GM19043 (cell line): ENCODE measurements at regions not wholly inside any gene's neighbourhood (a gene's known extent, or its start where the extent isn't known, plus 50 kb on each side); places are given as distances from the start of the nearest gene placed in this dataset.

ENCODE experiments used
- ATAC-seq: cut with Tn5 transposase; IDR thresholded peaks from one replicate; pipeline ENCODE4 v1.9.1; 2021; ENCODE audit warnings: low read depth; ENCODE audit not compliant: unreplicated experiment

DNA sequence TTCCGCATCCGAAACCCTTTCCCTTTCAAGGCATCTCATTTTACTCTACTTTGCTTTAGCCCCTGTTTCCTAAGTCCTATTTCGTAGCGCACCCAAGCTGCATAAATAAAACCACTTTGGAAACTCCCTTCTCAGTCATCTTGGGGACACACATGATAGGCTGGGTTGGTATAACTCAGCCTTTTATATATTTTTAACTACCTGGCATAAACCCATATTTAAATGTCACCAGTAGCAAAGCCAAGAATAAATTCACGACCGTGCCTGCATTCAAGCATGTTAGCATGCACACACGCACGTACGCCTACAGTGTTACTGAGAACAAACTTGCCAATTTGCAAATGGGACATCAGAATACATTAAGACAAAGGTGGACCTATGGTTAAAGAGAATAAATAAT lies 564.7 kb upstream of the PIK3C3 start:
- no peak for ATAC-seq

DNA sequence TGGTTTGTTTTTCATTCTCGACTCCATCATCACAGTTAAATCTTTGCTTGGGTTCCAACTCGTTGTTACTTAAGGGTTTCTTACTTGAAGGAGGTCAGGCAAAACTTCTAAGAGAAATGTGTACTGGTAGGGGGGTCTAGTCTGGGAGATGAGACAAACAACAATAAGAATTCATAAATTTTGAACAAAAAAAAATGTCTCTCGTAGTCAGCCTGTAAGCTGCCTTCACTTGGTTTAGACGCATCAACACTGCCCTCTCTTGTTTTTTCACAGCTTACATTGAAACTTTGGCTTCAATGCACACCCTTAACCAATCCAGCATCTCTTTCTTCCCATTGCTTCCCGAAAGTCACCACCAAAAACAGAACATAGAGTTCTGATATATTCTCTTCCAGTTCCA lies 576.4 kb upstream of the PIK3C3 start:
- ATAC-seq = no peak

DNA sequence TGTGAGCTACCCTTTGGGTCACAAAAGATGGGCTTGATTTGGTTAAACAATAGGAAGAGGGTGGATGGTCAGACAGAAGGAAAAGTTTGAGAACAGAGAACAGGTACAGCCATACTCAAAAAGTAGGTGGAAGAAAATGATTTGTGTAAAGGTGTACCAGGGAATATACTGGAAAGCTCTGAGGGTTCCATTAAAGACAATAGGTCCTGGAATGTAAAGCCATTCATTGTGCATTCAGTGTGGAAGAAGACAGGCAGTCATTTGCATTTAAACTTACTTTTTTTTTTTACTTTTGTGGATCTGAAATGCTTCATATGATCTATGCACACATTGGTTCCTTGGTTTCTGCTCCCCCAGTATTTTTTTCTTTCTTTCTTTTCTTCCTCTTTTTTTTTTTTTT lies 581.4 kb upstream of the PIK3C3 start:
- ATAC-seq = no peak

DNA sequence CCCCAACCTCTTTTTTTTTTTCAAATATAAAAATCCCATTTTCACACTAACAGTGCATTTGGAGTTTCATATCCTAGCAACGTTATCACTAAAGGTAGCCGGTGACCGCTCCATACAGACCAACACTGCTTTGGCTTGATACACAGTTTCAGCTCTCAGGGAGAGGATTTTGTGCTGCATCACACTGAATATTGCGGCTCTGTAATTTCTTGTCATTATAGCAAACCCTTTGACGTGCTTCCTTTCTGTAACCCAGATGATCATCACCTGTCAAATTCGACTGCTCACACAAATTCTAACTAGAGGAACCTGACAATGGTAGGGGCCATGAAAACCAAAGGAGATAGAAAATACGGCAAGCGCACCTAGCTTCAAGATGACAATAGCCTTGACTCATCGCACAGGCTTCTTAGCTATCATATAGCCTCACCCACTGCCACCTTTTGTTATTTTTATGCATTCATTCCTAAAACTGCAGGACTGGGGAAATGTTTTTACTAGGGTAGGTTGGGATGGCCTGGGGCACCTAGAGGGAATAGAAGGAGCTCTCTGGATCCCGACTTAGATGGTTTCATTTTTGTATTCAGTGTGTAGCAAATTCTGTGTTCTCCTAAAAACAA lies 582.9 kb upstream of the PIK3C3 start:
- no peak for ATAC-seq

DNA sequence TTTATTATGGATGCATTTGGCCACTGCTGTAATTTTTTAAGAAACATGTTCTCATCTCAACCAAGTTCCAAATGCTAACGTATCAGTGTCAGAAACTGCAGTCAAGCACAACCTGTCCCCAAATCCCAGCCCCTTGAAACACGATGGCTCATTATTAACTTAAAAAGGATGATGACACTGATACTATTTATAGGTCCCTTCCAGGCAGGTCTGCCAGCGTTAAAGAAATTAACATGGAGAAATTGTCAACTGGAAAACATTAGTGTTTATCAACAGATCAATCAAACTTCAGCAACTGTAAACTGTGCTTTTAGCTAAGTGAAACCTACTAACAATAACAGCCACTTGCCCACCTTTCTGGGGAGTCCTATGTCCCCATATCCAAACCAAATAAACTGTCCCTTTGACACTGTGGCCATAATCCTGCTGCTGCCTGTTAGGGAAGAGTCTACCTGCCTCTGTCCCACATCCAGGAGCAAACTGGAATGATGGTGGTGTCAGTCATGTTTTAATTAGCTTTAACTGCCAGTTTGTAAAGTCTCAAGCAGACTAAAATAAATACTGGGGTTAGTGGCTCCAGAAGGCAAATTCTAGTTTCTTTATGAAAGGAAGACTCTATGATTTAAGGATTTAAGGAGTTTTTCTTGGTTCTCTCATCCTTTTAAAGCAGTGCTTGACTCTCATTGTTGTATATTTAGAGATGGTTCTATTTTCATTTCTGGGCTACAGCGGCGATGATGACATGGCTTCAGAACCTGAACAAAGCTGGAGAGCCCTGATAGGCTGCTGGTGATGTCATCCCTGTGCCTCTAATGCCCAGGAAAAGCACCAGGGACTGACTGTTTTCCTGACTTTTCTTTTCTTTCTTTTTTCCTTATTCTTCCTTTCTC lies 583.6 kb upstream of the PIK3C3 start:
- ATAC-seq = no peak

DNA sequence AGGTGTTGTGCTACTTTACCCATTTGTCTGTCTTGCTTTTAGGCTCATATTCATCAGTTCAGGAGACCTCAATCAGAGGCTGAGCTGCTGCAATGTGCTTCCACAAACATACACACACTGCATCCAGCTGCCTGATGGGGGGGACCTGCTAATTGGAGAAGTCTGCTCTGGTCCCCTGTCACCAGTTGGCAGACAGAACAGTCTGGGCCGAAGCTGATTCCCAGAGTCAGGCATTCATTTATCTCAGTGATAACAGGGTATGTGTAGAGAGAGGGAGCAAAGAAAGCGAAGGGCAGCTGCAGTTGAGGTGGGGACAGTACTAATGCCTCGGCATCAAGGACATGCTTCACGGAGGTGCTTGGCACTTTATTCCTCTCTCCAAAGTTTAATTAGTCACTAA lies 584.3 kb upstream of the PIK3C3 start:
- ATAC-seq = no peak

DNA sequence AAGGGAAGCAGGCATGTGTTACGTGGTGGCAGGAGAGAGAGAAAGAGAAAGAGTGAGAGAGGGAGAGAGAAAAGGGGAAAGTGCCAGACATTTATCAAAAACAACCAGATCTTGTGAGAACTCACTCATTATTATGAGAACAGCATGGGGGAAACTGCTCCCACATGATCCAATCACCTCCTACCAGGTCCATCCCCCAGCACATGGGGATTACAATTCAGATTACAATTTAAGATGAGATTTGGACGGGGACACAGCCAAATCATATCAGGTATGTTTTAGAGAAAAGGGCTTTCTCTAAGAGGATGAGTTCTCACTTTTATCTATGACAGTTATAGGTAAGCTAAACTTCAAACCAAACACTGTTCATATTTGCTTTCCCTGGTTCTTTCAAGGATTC lies 597.3 kb upstream of the PIK3C3 start:
- ATAC-seq = no peak

DNA sequence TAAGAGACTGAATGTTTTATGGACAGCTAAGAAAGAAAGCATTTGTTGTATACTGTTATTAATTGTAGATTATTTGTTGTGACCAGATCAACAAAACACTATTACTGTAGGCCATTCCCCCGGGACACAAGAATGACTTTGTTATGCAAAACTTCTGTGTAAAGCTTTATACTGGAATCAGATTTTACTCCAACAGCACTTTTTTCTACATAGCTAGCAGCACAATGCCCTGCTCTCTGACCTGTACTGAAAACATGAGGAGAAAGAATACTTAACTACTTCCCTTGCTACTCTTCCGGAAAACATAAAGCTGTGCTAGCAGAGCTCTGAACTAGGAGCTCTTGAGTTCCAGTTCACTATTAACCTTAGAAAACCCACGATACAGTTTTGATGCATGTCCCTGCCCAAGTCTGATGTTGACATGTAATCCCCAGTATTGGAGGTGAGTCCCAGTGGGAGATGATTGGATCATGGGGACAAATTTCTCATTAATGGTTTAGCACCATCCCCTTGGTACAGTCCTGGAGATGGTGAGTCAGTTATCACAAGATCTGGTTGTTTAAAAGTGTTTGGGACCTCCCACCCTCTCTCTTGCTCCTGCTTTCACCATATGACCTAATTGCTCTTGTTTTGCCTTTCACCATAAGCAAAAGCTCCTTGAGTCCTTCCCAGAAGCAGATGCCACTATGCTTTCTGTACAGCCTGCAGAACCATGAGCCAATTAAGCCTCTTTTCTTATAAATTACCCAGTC lies 601.1 kb upstream of the PIK3C3 start:
- ATAC-seq = no peak

DNA sequence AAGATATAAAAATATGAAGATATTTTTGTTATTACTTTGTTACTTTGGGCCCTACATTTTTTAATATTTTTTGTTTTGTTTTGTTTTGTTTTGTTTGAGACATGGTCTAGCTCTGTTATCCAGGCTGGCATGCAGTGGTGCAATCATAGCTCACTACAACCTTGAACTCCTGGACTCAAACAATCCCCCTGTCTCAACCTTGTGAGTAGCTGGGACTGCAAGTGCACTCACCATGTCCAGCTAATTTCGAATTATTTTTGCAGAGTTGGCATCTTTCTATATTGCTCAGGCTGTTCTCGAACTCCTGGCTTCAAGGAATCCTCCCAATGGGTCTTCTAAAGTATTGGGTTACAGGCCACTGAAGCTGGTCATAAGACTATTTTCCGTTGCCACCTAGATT lies 603.6 kb upstream of the PIK3C3 start:
- ATAC-seq = no peak

DNA sequence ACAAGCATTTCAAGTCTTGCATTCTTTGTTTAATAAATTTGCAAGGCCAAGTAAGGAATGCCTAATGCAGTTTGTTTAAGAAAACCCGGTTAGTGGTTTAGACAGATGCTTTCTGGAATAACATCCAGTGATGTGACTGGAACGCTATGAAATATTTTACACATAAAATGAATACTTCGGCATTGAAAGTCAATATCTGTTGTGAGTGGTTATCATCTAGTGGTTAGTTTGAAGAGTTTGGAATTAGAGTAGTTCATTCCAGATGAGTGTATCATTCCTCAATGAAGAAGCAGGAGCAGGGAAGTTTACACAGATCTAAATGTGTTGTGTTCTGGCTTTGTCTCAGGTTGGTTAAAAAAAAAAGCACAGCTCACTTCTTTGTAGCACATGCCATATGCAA lies 608.0 kb upstream of the PIK3C3 start:
- ATAC-seq = no peak

DNA sequence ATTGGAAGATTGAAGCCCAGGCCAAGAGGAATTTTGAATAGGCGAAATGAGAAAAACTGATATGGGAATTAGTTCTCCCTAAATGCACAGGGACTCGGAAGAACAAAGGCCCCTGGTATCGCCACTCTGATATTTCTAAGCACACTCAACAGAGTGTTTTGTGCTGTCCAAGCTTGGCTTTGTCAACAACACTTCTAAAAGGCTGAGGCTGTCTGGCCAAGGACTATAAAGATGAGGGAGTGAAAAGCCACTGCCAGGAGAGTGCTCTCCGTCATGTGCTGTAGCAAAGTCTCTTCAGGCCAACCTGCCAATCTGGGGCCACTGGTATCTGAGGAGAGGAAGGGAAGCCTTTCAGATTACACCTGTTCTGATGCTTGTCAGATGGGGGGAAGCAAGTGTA lies 611.2 kb upstream of the PIK3C3 start:
- ATAC-seq = no peak

DNA sequence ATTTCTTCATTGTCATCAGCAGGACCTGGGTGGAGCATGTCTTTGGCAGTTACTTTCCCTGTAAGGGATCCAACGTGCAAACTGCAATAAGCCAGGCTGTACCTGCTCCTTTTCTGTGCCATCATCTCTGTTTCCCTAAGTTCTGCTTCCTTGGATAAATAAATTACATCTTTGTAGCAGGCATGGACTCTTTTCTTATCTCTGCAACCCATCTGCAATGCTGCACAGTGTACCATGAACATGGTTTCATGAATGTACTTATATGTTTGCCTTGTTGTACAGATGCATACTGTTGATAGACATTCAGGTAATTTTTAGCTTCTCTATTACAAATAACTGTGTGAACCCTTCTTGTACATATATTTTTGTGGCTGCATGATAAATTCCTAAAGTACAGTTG lies 616.7 kb upstream of the PIK3C3 start:
- ATAC-seq = no peak

DNA sequence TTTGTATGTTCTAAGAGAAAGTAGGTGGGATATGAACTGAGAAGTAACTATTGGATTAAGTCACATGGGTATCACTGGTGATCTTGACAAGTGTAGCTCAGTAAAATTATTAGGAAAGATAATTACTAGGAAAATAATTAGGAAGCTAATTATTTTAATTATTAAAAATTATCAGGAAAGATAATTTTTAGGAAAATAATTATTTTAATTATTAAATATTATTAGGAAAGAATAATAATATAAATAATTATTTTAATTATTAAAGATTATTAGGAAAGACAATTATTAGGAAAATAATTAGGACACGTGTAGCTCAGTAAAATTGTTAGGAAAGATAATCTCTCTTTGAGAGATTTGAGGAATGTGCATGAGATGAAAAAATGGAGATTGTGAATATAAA lies 623.4 kb upstream of the PIK3C3 start:
- ATAC-seq = no peak

DNA sequence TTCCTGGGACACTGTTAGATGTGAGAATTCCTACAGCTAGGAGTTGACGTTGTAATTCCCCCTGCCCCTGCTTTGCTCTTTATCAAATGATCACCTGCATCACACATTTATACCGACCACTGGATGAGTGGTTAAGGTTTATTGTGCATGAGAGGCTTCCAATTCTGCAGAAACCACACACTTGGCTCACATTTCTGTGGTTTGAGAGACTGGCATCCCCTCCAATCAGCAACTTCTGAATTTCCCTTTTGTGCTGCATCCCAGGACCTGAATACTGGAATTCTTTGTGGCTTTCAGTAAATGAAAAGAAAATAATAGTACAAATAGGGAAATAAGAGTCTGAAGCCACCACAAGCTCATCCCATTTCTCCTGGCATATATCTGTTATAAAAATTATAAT lies 628.7 kb upstream of the PIK3C3 start:
- ATAC-seq = no peak

DNA sequence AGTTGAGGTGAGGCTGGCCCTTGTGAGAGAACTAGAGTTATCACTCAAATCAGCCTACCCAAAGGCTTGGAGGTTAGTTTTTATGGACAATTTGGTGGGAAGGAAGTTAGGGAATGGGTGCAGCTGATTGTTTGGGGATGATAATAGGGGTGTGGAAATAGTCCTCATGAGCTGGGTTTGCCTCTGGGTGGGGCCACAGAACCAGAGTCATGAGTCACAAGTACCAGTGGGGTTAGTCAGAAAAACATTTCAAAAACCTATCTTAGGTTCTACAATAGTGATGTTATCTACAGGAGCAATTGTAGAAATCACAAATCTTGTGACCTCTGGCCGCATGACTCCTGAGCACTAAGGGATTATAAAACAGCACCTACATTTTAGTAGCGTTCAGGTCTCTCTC lies 630.1 kb upstream of the PIK3C3 start:
- ATAC-seq = no peak

DNA sequence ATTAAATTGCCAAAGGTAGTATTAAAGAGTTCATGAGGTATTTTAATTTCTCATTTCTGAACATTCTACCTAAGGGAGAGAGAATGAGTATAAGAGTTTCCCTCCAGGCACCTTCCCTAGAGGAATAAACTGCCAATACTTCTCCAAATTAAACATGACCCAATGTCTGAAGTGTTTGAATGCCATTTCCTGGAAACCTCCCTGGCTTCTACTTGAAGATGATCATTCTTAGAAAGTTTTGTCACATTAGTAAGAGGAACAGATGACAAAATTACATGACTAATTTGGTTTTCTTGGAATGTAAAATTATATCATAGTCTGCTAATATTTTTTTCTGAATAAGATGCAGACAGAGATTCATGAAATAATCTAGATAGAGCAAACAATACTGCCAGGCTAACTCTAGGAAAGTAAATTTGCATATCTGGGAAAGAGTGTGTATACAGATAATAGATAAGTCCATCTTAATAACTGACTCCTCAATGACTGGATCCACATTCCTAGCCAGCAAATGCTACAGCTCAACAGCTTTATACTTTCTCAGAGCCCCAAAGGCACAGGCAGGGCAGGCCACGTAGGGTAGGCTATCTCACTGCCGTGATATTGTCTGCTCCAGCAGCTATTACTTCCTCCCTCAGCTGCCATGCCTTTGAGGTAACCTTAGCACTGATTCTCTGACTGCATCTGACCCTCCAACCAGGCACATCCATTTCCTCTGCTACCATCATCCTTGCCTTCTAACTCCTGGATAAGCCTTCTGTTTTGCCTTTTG lies 630.8 kb upstream of the PIK3C3 start:
- ATAC-seq = no peak

DNA sequence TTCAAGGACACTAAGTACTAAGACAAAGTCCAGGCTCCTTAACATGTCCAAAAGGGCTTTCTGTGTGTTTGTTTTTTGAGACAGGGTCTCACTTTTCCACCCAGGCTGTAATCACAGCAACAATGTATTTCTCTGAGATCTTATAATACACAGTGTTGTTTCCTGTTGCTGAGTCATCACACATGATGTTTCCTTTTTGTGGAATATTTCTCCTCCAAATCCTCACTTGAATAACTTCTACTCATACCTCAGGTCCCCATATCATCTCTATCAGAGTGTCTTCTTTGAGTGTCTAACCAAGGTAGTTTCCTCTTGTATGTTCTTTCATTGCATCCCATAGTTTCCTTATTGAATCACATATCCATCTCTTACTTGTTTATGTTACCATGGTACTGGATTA lies 632.0 kb upstream of the PIK3C3 start:
- no peak for ATAC-seq

DNA sequence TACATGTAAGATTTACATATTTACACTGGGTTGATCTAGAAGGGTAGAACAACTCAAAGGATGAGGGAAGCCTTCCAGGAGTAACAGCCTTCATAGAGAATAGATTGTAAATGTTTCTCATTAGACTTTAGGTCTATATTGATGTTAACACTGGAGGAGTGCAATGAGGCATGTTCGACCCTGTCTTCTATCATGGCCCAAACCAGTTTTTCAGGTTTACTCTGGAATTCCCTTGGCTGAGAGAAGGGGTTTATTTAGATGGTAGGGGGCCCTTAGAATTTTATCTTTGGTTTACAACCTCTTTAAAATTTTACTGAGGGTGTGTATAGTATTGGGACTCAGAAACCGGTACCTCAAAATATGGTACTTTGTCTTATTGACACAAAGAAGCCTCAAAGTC lies 634.9 kb upstream of the PIK3C3 start:
- no peak for ATAC-seq

DNA sequence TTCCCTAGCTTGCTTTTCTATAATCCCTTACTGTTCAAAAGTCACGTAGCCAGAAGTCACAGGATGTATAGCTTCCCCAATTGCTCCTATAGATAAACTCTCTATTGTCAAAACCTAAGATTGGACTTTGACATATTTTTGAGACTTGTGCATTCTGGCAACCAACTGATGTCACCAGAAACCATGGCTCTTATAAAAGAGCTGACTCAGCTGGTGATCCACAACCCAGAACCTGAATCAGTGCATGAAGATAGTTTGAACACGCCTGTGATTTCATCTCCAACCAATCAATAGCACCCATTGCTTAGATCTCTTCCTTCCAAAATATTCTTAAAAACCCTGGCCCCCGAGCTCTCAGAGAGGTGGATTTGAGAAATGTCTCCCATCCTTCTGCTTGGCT lies 639.9 kb upstream of the PIK3C3 start:
- ATAC-seq = no peak

DNA sequence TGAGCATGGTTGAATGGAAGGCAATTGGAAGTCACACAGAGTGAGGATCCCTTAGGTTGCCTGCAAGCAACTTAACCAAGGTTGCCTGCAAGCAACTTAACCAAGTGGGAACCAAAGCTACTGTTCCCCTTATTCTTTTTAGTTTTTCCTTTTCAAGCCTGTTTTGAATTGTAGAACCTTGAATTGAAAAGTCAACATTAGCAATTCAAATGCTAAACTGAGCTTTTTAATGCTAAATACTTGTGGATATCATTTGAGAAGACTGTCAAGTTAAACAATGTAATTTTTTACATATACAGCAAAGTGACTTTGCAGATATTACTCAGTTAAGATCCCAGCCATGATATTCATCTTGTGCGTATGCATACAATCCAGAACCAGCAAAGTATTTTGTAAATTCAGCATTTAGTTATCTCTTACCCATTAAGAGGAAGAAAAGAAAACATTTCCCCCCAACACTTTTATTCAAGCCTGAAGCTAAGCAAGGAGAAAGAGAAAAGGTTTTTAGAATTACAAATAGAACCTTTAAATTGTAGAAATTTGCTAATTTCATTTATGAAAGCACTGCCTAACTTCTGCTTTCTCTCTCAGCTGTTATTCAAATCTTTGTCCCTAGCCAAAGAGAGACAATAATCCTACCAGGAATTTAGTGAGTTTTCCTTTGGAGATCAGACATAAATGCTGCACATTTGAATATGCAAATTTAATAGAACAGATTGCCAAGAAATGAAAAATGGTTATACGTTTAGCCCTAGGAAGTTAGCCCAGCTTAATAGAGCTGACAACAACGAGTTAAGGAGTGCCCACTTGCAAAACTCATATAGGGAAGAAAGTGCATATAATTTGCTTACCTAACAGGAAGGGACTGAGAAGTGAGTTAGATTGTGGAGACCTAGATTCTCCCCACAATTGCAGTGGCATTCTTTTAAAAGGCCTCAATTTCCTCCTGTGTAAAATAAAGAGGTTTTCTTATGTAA lies 643.2 kb upstream of the PIK3C3 start:
- no peak for ATAC-seq
